Esophagus squamous epithelium (tissue), 5 donors: ENCODE measurements at regions not wholly inside any gene's neighbourhood (a gene's known extent, or its start where the extent isn't known, plus 50 kb on each side); places are given as distances from the start of the nearest gene placed in this dataset.
A peak's percentile ranks its signal among the peaks of the same experiment; 100 is the strongest.

Experiments used
- DNase-seq: peaks from one replicate; lab custom pipeline; 2025; lab: John Stamatoyannopoulos, UW
- H3K27ac ChIP-seq, 4 donors: fragments of 200-600 bp; sonication (generic); one replicate each; pipeline ENCODE4 v1.5.1; 2016 to 2019; ENCODE audit warnings: mild to moderate bottlenecking in 1 of 4
- H3K27me3 ChIP-seq, 4 donors: fragments of 200-600 bp; sonication (generic); 1 replicate in 3 of 4; 2 replicates in 1 of 4; pipeline versions ENCODE4 v1.5.1 to v1.6.0; 2017 to 2021; ENCODE audit warnings: antibody characterized with exemption in 1 of 4
- H3K36me3 ChIP-seq, 3 donors: fragments of 200-600 bp; sonication (generic); one replicate each; pipeline ENCODE4 v1.5.1; 2016 to 2019
- H3K4me1 ChIP-seq, 3 donors: fragments of 200-600 bp; sonication (generic); one replicate each; pipeline ENCODE4 v1.5.1; 2017 to 2019
- H3K4me3 ChIP-seq, 4 donors: fragments of 200-600 bp; sonication (generic); 1 replicate in 3 of 4; 2 replicates in 1 of 4; pipeline ENCODE4 v1.5.1; 2016 to 2019; ENCODE audit warnings: mild to moderate bottlenecking in 2 of 4, moderate library complexity in 1 of 4
- H3K9me3 ChIP-seq, 3 donors: fragments of 200-600 bp; sonication (generic); one replicate each; pipeline ENCODE4 v1.5.1; 2016 to 2019
- POLR2A ChIP-seq, 4 donors: fragments of 450-650 bp; IDR thresholded peaks; one replicate each; pipeline ENCODE4 v1.6.1; 2017; ENCODE audit warnings: antibody characterized with exemption in 4 of 4, mild to moderate bottlenecking in 4 of 4, moderate library complexity in 3 of 4
- WGBS, 2 donors: methylation state at CpG; one replicate each; pipeline ENCODE4 v1.1.5; 2018; 5-methylcytosine and 5-hydroxymethylcytosine counted together
- intact Hi-C: fragments of 100-400 bp; cut with DNase I; formaldehyde crosslinking; loops from one replicate; pipeline ENCODE4 v1.15.0; 2022
- TF ChIP-seq, protein P1 (sequence below), 6 experiments: fragments of 450-650 bp in 4 of 6; fragments of 200-600 bp in 2 of 6; sonication (generic) in 2 of 6; IDR thresholded peaks; one replicate each; pipeline ENCODE4 v1.5.1; 2016 to 2019; ENCODE audit warnings: antibody characterized with exemption in 6 of 6, mild to moderate bottlenecking in 4 of 6, moderate library complexity in 4 of 6
- donor health status: DM: yes; HTN: yes; CAD: no.

DNA sequence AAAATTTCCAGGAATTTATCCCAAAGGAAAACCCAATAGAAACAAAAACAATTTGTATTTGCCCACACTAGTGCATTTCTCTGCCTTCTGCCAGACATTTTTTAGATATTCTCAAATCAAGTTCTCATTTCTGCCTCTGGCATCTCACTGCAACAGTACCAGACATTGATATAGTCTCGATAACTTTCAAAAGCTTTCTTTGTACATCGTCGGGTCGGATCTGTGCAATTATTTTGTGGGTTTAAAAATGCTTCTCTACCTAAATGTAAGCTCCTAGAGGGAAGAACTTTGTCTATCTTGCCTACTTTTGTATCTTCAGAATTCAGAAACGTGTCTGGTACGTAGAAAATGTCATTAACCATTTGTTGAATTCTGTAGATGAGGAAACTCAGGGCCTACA is 125.5 kb upstream of the LIFR start:
- intact Hi-C loops: no loop called here
- no peaks in the 10 kb centered on the region for H3K9me3 ChIP-seq

DNA sequence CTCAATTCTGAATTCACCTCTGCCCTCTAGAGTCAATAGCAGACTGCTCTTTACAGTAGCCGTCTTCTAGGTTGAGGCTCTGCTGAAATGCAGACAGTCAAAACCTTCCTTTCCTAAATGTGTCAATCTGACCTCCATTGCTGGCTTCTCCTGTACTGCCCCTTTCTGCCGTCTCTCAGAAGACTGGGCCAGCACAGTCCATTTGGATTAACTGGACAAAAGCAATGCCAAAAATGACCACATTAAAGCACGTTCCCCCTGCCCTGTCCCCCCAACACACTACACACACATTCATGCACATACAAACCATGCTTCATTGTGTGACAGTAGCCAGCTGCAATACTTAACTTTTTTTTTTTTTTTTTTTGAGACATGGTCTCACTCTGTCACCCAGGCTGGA is 130.2 kb upstream of the LIFR start:
- Histone ChIP-seq H3K36me3 (no peaks in the 10 kb centered on the region), H3K27me3 (no peaks in the 10 kb centered on the region), H3K4me1 (no peaks in the 10 kb centered on the region), H3K9me3 (no peaks in the 10 kb centered on the region), H3K27ac (no peak overlapping the region), H3K4me3 (no peak overlapping the region)
- TF ChIP-seq POLR2A (IDR thresholded peaks at IDR 0.05): no peak
- TF ChIP-seq, protein P1, sequence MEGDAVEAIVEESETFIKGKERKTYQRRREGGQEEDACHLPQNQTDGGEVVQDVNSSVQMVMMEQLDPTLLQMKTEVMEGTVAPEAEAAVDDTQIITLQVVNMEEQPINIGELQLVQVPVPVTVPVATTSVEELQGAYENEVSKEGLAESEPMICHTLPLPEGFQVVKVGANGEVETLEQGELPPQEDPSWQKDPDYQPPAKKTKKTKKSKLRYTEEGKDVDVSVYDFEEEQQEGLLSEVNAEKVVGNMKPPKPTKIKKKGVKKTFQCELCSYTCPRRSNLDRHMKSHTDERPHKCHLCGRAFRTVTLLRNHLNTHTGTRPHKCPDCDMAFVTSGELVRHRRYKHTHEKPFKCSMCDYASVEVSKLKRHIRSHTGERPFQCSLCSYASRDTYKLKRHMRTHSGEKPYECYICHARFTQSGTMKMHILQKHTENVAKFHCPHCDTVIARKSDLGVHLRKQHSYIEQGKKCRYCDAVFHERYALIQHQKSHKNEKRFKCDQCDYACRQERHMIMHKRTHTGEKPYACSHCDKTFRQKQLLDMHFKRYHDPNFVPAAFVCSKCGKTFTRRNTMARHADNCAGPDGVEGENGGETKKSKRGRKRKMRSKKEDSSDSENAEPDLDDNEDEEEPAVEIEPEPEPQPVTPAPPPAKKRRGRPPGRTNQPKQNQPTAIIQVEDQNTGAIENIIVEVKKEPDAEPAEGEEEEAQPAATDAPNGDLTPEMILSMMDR (IDR thresholded peaks at IDR 0.05): no peak
- no peak for DNase-seq
- intact Hi-C loops: no loop called here
- 65 to 78% methylated on average over 3 of the region's 3 CpGs for WGBS, 2 donors

More for the DNA sequence above, 125.5 kb upstream of the LIFR start:
- no peaks in the 10 kb centered on the region for H3K4me1 ChIP-seq
- no peaks in the 10 kb centered on the region for H3K27me3 ChIP-seq
- no peak for DNase-seq
- WGBS, 2 donors: 79 to 81% methylated on average over 6 of the region's 6 CpGs
- TF ChIP-seq, protein P1 (IDR thresholded peaks at IDR 0.05): no peak
- no peak for TF ChIP-seq POLR2A (IDR thresholded peaks at IDR 0.05)
- no peak overlapping the region for H3K27ac ChIP-seq
- no peak overlapping the region for H3K4me3 ChIP-seq
- no peaks in the 10 kb centered on the region for H3K36me3 ChIP-seq

DNA sequence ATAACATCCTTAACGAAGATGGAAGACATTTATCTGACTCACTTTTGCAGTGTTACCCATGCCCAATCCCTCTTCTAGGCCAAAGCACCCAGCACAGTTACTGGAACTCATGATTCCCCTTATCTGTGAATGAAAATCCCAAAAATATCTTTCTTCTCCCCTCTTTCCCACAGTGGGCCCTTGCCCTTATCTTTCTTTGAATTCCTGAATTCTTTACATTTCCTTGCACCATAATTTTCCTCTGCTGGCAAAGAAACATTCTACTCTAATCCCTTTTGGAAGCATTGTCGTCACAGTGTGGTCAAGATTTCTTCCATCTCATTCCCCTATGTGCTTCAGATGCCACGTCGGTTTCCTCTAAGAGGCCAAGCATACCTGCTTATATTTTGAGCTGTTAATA is 135.9 kb upstream of the LIFR start:
- Histone ChIP-seq H3K4me3 (no peak overlapping the region), H3K27me3 (no peaks in the 10 kb centered on the region), H3K9me3 (no peaks in the 10 kb centered on the region), H3K27ac (no peak overlapping the region), H3K4me1 (peaks cover 0 to 19% (median 0%) of the 10 kb centered on the region in 3 donors), H3K36me3 (no peaks in the 10 kb centered on the region)
- 80 to 82% methylated on average over 4 of the region's 4 CpGs for WGBS, 2 donors
- intact Hi-C loops: no loop called here
- no peak for DNase-seq
- no peak for TF ChIP-seq POLR2A (IDR thresholded peaks at IDR 0.05)
- TF ChIP-seq, protein P1 (IDR thresholded peaks at IDR 0.05): no peak

DNA sequence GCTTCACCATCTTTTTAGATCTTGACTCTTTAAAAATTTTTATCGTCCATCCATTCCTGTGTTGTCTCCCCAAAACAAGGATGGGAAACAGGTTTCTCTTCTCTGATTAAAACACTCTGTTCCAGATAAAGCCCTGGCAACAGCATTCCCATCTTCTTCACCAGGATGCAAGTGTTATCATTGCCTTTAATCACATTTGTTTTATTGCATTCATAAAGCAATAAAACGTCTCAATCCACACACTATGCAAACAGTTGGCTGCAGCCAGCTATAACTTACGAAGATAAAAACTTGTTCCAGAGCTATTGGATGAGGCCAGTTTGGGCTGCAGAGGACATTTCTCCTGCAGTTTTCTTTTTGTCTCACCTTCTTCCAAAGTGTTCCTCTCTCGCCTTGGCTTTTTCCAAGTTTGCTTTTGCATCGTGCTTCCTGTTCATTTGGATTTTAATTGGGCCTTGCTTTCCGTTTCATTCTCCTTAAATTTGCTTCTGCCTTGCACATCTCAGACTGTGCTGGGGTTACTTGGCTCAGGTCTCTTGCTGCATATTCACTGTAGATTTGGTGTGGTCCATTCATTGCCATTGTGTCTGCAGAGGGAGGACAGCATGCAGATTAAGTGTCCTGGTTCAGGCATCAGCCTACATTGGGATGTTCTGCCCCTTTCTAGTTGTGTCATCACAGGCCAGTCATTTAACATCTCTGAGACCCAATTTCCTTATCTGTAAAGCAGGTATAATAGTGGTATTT is 136.5 kb upstream of the LIFR start:
- no peaks in the 10 kb centered on the region for H3K36me3 ChIP-seq
- peaks cover 0 to 23% (median 0%) of the 10 kb centered on the region in 3 donors for H3K4me1 ChIP-seq
- no peak for DNase-seq
- intact Hi-C loops: no loop called here
- no peaks in the 10 kb centered on the region for H3K9me3 ChIP-seq
- WGBS, 2 donors: 75 to 79% methylated on average over 6 of the region's 6 CpGs
- no peaks in the 10 kb centered on the region for H3K27me3 ChIP-seq
- no peak overlapping the region for H3K27ac ChIP-seq
- TF ChIP-seq POLR2A (IDR thresholded peaks at IDR 0.05): no peak
- TF ChIP-seq, protein P1 (IDR thresholded peaks at IDR 0.05): no peak
- H3K4me3 ChIP-seq: no peak overlapping the region

DNA sequence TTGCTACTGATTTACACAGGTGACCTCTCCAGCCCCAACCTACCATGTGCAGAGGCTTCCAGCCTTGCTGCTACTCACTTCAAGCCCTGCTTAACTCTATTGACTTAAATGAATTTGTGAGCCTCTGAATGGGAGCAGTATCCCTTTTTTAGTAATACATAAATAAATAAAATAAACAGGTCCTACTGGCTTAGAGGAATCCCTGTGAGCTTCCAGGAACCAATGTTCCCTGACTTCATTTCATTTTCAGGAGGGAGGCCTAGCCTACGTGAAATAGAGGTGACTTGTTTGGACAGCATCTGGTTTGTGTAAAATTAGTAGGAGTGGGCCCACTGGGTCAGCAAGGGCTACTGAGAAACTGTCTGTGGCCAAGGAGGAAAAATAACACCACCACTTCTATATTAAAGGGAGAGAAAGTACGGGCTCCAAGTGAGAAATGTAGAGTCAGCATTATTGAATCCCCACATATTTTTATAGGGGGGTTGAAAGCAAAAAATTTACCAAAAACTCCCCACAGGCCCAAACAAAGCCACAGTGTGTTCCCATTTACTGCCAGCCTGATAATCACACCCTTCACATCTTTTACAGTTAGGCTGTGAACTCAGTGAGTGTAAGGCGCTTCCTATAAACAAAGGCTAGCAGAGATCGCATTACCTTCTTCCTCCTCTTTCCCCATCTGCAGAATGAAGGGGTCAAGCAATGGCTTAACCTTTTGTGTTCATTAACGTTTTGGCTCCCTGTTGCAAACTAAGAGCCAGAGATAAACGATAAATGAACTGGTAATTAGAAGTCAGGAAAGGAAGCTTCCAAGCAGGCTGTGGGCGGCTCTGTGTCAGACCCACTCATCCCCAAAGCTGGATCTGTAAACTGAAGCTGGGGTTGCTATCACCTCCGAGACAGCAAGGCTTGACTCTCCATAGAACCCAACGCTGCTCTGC is 138.8 kb upstream of the LIFR start:
- H3K4me3 ChIP-seq: no peak overlapping the region
- DNase-seq: no peak
- peak overlapping the region in 2 of 4 donors; percentile 11 to 33 for H3K27ac ChIP-seq
- H3K27me3 ChIP-seq: no peaks in the 10 kb centered on the region
- TF ChIP-seq, protein P1 (IDR thresholded peaks at IDR 0.05): no peak
- no peak for TF ChIP-seq POLR2A (IDR thresholded peaks at IDR 0.05)
- intact Hi-C loops: no loop called here
- 35 to 54% methylated on average over 8 of the region's 9 CpGs for WGBS, 2 donors
- H3K4me1 ChIP-seq: peaks cover 0 to 23% (median 0%) of the 10 kb centered on the region in 3 donors
- no peaks in the 10 kb centered on the region for H3K9me3 ChIP-seq
- H3K36me3 ChIP-seq: no peaks in the 10 kb centered on the region
